ENCODE measurements at regions not wholly inside any gene's neighbourhood (a gene's known extent, or its start where the extent isn't known, plus 50 kb on each side); places are given as distances from the start of the nearest gene placed in this dataset.

DNA sequence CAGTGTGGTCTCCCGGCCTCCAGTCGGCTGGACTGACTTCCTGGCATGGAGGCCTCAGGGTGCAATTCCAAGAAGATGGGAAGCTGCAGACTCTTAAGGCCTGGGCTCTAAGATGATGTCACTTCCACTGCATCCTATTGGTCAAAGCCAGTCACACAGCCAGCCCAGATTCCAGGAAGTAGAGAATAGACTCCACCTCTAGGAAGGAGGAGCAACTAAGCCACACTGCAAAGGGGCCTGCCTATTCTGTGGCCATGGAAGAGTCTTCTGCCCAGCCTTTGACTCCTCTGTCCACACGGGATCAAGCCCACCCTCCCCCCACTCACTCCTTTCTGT lies 103.9 kb upstream of the RFLNA start:
- TF ChIP-seq, protein P1, sequence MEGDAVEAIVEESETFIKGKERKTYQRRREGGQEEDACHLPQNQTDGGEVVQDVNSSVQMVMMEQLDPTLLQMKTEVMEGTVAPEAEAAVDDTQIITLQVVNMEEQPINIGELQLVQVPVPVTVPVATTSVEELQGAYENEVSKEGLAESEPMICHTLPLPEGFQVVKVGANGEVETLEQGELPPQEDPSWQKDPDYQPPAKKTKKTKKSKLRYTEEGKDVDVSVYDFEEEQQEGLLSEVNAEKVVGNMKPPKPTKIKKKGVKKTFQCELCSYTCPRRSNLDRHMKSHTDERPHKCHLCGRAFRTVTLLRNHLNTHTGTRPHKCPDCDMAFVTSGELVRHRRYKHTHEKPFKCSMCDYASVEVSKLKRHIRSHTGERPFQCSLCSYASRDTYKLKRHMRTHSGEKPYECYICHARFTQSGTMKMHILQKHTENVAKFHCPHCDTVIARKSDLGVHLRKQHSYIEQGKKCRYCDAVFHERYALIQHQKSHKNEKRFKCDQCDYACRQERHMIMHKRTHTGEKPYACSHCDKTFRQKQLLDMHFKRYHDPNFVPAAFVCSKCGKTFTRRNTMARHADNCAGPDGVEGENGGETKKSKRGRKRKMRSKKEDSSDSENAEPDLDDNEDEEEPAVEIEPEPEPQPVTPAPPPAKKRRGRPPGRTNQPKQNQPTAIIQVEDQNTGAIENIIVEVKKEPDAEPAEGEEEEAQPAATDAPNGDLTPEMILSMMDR (IDR thresholded peaks at IDR 0.05; ENCODE audit: low read length), result no peak
- no peak for TF ChIP-seq EZH2 (IDR thresholded peaks at IDR 0.05; ENCODE audit: borderline replicate concordance, low read length)
